HG03159 (cell line): ENCODE measurements at regions not wholly inside any gene's neighbourhood (a gene's known extent, or its start where the extent isn't known, plus 50 kb on each side); places are given as distances from the start of the nearest gene placed in this dataset.

Experiments used
- ATAC-seq: cut with Tn5 transposase; IDR thresholded peaks from one replicate; pipeline ENCODE4 v1.9.1; 2021; ENCODE audit warnings: mild to moderate bottlenecking, moderate library complexity; ENCODE audit not compliant: unreplicated experiment

GRCh38 chr4:126004941-126005340, 690.2 kb downstream of the FAT4 start:
- ATAC-seq, result no peak

- no peak for ATAC-seq
Measured at GRCh38 chr4:126007142-126007541, 692.4 kb downstream of the FAT4 start.

GRCh38 chr4:126012691-126013290, 698.0 kb downstream of the FAT4 start:
- ATAC-seq, result no peak

GRCh38 chr4:126018274-126018673, 703.5 kb downstream of the FAT4 start:
- ATAC-seq, result no peak

- ATAC-seq, result no peak
Measured at GRCh38 chr4:126023896-126024295, 709.1 kb downstream of the FAT4 start.

- ATAC-seq, result no peak
Measured at GRCh38 chr4:126027601-126028000, 712.8 kb downstream of the FAT4 start.

- ATAC-seq, result no peak
Measured at GRCh38 chr4:126028876-126029275, 714.1 kb downstream of the FAT4 start.

- ATAC-seq, result no peak
Measured at GRCh38 chr4:126037231-126037630, 722.5 kb downstream of the FAT4 start.

GRCh38 chr4:126038502-126039144, 723.9 kb downstream of the FAT4 start:
- no peak for ATAC-seq

GRCh38 chr4:126046081-126046614, 731.4 kb downstream of the FAT4 start:
- ATAC-seq, result no peak

GRCh38 chr4:126047114-126047513, 732.4 kb downstream of the FAT4 start:
- ATAC-seq, result no peak

GRCh38 chr4:126051689-126052424, 737.1 kb downstream of the FAT4 start:
- no peak for ATAC-seq

- no peak for ATAC-seq
Measured at GRCh38 chr4:126056116-126056650, 741.4 kb downstream of the FAT4 start.

GRCh38 chr4:126057371-126057770, 742.6 kb downstream of the FAT4 start:
- no peak for ATAC-seq

- ATAC-seq, result no peak
Measured at GRCh38 chr4:126058596-126058995, 743.8 kb downstream of the FAT4 start.

GRCh38 chr4:126061655-126062054, 746.9 kb downstream of the FAT4 start:
- no peak for ATAC-seq

- ATAC-seq, result no peak
Measured at GRCh38 chr4:126065016-126065415, 750.3 kb downstream of the FAT4 start.

GRCh38 chr4:126071346-126072333, 756.9 kb downstream of the FAT4 start:
- ATAC-seq, result no peak

- no peak for ATAC-seq
Measured at GRCh38 chr4:126081336-126081735, 766.6 kb downstream of the FAT4 start.

- ATAC-seq, result no peak
Measured at GRCh38 chr4:126086041-126086440, 771.3 kb downstream of the FAT4 start.
